Effector memory CD8-positive, alpha-beta T cell (primary cell): ENCODE measurements at regions not wholly inside any gene's neighbourhood (a gene's known extent, or its start where the extent isn't known, plus 50 kb on each side); places are given as distances from the start of the nearest gene placed in this dataset.

Experiments used
- ATAC-seq: fragments of 150-1000 bp; cut with Tn5 transposase; replicated peaks from 2 replicates; pipeline ENCODE4 v1.10.0; 2021; ENCODE audit warnings: mild to moderate bottlenecking, moderate library complexity
- DNase-seq, 3 experiments: peaks; one replicate each; pipeline ENCODE4 v3.0.0; 2021
- H3K27ac Mint-ChIP-seq, 2 donors: one replicate each; pipeline ENCODE4 v1.8.0; 2022; ENCODE audit warnings: mild to moderate bottlenecking in 2 of 2, mixed read lengths in 2 of 2, moderate library complexity in 2 of 2
- H3K27me3 Mint-ChIP-seq, 2 donors: one replicate each; pipeline ENCODE4 v1.8.0; 2022; ENCODE audit warnings: mixed read lengths in 2 of 2
- H3K36me3 Mint-ChIP-seq: one replicate; pipeline ENCODE4 v1.8.0; 2022; ENCODE audit warnings: mild to moderate bottlenecking, moderate library complexity, mixed read lengths; ENCODE audit not compliant: insufficient read depth
- H3K4me1 Mint-ChIP-seq, 2 donors: one replicate each; pipeline ENCODE4 v1.8.0; 2022; ENCODE audit warnings: low read depth in 2 of 2, mixed read lengths in 2 of 2
- H3K4me3 Mint-ChIP-seq, 2 donors: one replicate each; pipeline ENCODE4 v1.8.0; 2022; ENCODE audit warnings: mild to moderate bottlenecking in 2 of 2, mixed read lengths in 2 of 2, moderate library complexity in 2 of 2
- H3K9me3 Mint-ChIP-seq, 2 donors: one replicate each; pipeline ENCODE4 v1.8.0; 2022; ENCODE audit warnings: mixed read lengths in 2 of 2

DNA sequence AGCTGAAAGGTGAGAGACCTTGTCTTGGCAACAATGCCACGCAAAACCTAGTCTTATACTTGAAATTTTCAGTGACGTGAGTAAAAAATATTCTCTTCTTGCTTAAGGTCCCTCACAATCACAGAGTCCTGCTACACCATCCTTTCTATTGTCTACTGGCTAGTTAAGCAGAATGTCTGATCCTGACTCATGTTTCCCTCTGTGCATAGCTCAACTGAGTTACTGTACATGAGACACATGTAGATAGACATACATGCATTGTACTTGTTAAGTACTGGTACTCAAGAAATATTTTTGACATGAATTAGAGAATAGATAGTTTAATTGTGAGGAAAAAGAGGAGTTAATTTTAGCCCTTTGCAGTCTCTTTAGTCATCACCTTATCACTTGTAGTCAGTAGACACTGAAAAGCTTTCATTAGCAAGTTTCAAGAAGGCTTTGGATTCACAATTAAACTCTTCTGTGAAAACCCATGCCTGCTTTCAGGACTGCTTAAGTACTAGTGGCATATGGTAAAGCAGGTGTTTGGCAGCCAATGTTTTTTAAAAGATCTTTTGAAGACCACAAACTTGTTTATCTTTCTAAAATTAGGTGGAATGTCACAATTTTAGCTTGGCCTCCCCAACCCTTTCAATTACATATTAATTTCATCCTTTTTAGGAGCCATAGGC lies 158.7 kb upstream of the CCDC150 start:
- no peak overlapping the region for H3K27ac Mint-ChIP-seq
- no peaks in the 10 kb centered on the region for H3K4me1 Mint-ChIP-seq
- DNase-seq, result no peak
- no peak overlapping the region for H3K4me3 Mint-ChIP-seq
- peaks cover 0 to 2% of the 10 kb centered on the region in 2 donors for H3K9me3 Mint-ChIP-seq
- H3K27me3 Mint-ChIP-seq, result peaks cover 31 to 32% of the 10 kb centered on the region in 2 donors
- no peak for ATAC-seq
- no peaks in the 10 kb centered on the region for H3K36me3 Mint-ChIP-seq

DNA sequence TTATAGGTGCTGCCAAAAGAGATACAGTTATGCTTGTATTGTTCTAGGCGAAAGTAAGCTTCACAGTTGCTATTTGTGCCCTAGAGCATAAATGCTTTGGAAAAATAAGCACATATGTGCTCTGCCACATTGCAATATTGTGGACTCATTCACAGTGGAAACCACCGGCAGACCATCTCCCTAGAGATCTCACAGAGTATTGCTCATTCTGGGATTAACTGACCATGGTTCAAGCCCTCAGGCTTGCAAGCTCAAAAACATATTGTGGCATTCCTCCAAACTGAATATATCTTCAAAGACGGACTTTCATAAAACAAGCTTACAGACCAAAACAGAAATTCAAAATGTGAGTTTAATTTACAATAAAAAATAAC lies 158.2 kb upstream of the CCDC150 start:
- Mint-ChIP-seq H3K27me3 (peaks cover 31 to 32% of the 10 kb centered on the region in 2 donors), H3K27ac (no peak overlapping the region), H3K4me3 (no peak overlapping the region), H3K9me3 (peaks cover 0 to 2% of the 10 kb centered on the region in 2 donors), H3K36me3 (no peaks in the 10 kb centered on the region), H3K4me1 (no peaks in the 10 kb centered on the region)
- DNase-seq (no peak), ATAC-seq (no peak)

DNA sequence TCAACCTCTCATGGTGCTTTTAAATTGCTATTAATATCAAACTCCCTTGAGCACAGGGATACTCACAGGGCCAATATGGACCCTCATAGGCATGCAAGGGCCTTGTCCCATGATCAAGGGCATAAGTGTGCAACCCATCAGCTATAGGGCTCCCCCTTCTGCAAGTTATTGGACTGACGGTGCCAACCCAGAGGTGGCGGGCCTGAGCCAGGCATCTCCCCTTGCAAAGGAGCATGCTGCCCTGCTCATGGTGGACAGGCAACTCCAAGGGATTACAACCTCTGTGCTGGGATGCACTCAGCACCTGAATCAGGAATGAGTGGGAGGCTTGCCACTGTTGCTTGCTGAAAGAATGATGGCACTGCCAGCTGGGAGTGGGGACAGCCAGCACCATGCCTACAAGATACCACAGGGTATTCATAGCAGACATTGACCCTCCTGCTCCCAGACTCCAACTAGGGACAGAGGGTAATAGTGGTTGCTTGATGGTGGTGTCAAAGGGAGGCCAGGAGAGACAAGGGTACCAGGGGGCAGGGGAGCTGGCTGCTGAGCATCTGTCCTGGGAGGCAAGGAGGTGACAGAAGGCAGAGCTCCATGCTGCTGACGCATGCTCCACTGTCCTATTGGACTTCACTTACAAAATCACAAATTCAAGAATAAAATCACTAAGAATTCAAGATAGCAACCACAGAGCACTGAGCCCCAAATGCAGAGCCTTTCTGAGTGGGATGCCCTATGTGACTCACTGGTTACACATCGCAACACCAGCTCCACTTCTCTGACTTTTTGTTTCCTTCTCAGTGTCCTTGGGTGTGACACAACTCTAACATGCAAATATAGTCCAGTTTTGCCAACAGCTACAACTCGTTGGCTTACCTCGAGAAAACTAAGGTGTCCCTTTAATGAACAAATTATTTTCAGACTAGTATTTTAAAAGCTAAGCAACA lies 157.1 kb upstream of the CCDC150 start:
- no peak overlapping the region for H3K4me3 Mint-ChIP-seq
- no peak for DNase-seq
- no peak for ATAC-seq
- peaks cover 31 to 32% of the 10 kb centered on the region in 2 donors for H3K27me3 Mint-ChIP-seq
- H3K9me3 Mint-ChIP-seq, result peaks cover 0 to 2% of the 10 kb centered on the region in 2 donors
- H3K4me1 Mint-ChIP-seq, result no peaks in the 10 kb centered on the region
- H3K27ac Mint-ChIP-seq, result no peak overlapping the region
- no peaks in the 10 kb centered on the region for H3K36me3 Mint-ChIP-seq

DNA sequence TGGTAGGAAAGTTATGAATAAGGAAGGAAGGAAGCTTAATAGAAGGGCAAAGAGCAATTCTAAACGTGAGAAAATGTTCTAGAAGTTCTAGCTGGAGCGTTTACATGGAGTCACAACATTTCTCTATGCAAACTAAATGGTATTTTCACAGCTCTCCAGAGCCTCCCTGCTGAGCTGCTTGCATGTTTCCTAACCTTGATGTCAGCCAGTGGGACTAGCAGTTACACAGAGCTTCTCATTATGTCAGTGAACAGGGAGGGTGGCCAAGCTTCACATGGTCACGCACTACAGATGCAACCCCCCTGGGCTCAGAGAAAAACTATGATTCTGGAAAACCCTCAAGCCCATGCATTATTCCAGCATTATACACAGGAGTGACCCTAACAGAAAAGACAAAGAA lies 153.4 kb upstream of the CCDC150 start:
- H3K4me3 Mint-ChIP-seq, result no peak overlapping the region
- no peaks in the 10 kb centered on the region for H3K36me3 Mint-ChIP-seq
- peaks cover 40% of the 10 kb centered on the region in 2 donors for H3K27me3 Mint-ChIP-seq

DNA sequence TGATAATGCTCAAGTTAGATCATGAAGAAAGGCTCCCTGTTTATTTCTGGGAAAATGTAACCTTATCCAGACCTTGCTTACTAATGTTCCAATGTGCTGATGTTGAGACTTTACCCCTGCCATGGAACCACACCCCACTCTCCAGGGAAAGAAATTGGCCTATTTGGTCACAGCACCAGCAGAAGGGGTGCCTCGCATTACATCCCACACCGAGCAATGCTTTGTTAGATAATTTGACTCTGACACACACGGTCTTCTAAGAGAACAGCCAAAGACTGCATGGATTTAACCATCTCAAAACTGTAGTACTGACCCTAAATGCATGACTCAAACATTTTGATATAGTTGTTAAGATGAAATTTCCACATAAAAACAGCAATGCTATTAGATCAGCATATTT lies 152.1 kb upstream of the CCDC150 start:
- ATAC-seq (no peak), DNase-seq (no peak)
- H3K27ac Mint-ChIP-seq, result no peak overlapping the region
- no peak overlapping the region for H3K4me3 Mint-ChIP-seq
- peaks cover 0 to 2% of the 10 kb centered on the region in 2 donors for H3K9me3 Mint-ChIP-seq
- H3K27me3 Mint-ChIP-seq, result peaks cover 34% of the 10 kb centered on the region in 2 donors
- H3K36me3 Mint-ChIP-seq, result no peaks in the 10 kb centered on the region
- H3K4me1 Mint-ChIP-seq, result no peaks in the 10 kb centered on the region

More for the DNA sequence above, 153.4 kb upstream of the CCDC150 start:
- no peaks in the 10 kb centered on the region for H3K4me1 Mint-ChIP-seq
- ATAC-seq (no peak), DNase-seq (no peak)
- peaks cover 0 to 2% of the 10 kb centered on the region in 2 donors for H3K9me3 Mint-ChIP-seq
- no peak overlapping the region for H3K27ac Mint-ChIP-seq

DNA sequence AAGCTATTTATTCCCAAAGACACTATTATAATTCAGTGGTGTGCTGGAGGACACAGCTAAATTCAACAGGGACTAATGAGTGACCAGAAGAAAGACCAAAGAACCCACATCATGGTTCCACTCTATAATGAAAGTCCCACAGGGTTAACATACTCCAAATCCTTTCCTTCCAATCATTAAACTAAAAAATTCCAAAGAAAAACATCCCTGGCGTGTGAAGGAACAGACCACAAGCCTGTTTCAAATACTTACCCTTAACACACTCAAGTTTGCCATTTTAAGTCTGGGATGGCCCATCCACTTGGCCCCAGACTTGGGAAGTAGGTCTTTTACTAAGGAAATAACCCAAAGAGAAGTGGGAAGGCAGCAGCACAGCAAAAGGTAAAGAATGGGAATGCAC lies 150.1 kb upstream of the CCDC150 start:
- H3K27ac Mint-ChIP-seq, result no peak overlapping the region
- peaks cover 2 to 8% of the 10 kb centered on the region in 2 donors for H3K9me3 Mint-ChIP-seq
- DNase-seq (no peak), ATAC-seq (no peak)
- peaks cover 32 to 43% of the 10 kb centered on the region in 2 donors for H3K27me3 Mint-ChIP-seq
- H3K36me3 Mint-ChIP-seq, result no peaks in the 10 kb centered on the region
- H3K4me1 Mint-ChIP-seq, result no peaks in the 10 kb centered on the region
- no peak overlapping the region for H3K4me3 Mint-ChIP-seq

DNA sequence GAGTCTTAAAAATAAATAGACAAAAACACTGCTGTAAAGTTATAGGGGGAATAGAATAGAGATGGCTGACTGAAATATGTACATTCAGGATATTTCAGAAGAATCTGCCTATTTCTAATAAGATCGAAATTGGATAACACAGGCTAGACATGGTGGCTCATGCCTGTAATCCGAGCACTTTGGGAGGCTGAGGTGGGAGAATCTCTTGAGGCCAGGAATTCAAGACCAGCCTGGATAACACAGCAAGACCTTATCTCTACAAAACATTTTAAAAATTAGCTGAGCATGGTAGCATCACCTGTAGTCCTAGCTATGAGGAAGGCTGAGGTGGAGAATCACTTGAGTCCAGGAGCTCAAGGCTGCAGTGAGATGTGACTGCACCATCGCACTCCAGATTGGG lies 146.6 kb upstream of the CCDC150 start:
- DNase-seq (no peak), ATAC-seq (no peak)
- Mint-ChIP-seq H3K9me3 (peaks cover 0 to 8% of the 10 kb centered on the region in 2 donors), H3K4me3 (no peak overlapping the region), H3K4me1 (no peaks in the 10 kb centered on the region), H3K27ac (no peak overlapping the region), H3K27me3 (peaks cover 33 to 47% of the 10 kb centered on the region in 2 donors), H3K36me3 (no peaks in the 10 kb centered on the region)

DNA sequence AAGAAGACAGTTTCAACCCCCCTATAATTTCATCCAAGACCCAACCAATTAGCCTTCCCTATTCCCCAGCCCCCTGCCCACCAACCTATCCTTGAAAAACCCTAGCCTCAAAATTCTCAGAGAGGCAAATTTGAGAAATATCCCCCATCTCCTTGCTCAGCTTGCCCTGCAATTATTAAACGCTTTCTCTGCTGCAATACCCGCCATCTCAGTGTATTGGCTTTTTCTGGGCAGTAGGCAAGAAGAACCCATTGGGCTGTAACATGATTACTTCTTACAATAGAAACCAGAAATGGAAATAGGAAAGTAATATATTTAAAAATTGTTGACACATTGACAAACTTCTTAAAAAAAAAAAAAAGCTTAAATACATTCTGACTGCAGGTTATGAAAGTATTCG lies 140.6 kb upstream of the CCDC150 start:
- Mint-ChIP-seq H3K27ac (no peak overlapping the region), H3K9me3 (peaks cover 1 to 8% of the 10 kb centered on the region in 2 donors), H3K27me3 (peaks cover 31 to 50% of the 10 kb centered on the region in 2 donors), H3K4me1 (no peaks in the 10 kb centered on the region), H3K4me3 (no peak overlapping the region), H3K36me3 (no peaks in the 10 kb centered on the region)
- DNase-seq, result no peak
- no peak for ATAC-seq

DNA sequence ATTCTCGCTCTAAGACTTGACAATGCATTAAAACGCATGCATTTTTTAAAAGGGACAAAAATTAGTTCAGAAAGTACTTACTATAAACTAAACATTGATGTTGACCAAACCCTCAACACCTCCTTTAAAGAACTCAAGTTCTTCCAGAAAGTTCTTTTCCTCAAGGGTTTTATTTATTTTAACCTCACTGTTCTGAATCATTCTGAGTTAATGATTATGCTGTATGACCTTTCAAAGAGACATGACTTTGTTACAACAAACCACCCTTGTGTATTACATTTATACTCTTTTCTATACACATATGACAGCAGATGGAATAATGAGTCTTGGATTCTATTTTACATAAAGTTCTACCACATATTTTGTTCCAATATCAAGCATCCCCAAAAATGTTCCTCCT lies 139.8 kb upstream of the CCDC150 start:
- H3K36me3 Mint-ChIP-seq, result no peaks in the 10 kb centered on the region
- no peak overlapping the region for H3K27ac Mint-ChIP-seq
- H3K4me3 Mint-ChIP-seq, result no peak overlapping the region
- no peak for ATAC-seq
- H3K27me3 Mint-ChIP-seq, result peaks cover 31 to 50% of the 10 kb centered on the region in 2 donors
- H3K9me3 Mint-ChIP-seq, result peaks cover 1 to 4% of the 10 kb centered on the region in 2 donors
- no peaks in the 10 kb centered on the region for H3K4me1 Mint-ChIP-seq
- no peak for DNase-seq

DNA sequence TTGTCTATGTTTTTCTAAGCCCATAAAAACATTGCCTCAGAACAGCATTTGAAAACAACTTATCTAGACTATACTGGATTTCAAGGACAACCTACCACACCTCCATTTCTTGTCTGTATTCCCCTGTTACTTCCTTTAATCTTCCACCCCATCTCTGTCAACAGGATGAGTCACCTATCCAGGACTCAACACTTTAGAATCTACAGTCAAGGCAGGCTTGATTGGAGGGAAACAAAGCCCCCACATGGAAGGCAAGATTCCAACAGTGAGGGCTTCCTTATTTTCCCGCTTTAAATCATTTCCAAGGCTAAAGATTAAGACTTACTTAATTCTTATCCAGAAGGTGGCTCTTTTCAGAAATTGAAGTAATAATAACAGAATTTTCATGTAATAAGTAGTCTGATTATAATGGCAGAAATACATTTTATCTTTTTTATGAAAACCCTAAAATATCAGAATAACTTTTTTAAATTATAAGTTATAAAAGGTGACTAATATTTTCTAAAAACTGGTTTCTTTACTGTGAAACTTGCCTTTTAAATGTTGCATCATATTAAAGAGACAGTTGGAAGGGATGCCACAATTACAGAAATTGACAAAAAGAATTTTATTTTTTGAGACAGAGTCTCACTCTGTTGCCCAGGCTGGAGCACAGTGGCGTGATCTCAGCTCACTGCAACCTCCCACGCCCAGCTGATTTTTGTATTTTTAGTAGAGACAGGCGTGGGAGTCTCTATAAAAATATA lies 138.7 kb upstream of the CCDC150 start:
- no peak for DNase-seq
- Mint-ChIP-seq H3K36me3 (no peaks in the 10 kb centered on the region), H3K4me1 (no peaks in the 10 kb centered on the region), H3K4me3 (no peak overlapping the region), H3K27ac (no peak overlapping the region), H3K9me3 (peaks cover 1 to 4% of the 10 kb centered on the region in 2 donors), H3K27me3 (peaks cover 24 to 52% of the 10 kb centered on the region in 2 donors)
- ATAC-seq, result no peak

DNA sequence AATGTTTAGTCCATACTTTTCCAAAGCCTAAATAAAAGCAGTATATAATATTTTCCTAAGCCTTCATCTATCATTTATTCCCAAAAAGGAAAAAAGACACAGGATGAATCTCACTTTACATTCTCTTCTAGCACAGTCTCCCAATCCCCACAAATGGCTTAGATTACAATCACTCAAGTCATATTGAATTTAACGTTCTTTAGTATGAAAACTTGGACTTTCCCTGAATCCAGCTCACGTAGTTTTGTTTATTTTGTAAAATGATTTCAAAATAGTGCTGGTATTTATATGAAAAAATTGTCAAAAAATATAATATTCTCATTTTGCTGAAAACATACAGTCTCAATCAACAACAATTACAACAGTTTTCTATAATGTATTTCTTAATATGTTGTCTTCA lies 137.7 kb upstream of the CCDC150 start:
- H3K27ac Mint-ChIP-seq, result no peak overlapping the region
- H3K4me3 Mint-ChIP-seq, result no peak overlapping the region

DNA sequence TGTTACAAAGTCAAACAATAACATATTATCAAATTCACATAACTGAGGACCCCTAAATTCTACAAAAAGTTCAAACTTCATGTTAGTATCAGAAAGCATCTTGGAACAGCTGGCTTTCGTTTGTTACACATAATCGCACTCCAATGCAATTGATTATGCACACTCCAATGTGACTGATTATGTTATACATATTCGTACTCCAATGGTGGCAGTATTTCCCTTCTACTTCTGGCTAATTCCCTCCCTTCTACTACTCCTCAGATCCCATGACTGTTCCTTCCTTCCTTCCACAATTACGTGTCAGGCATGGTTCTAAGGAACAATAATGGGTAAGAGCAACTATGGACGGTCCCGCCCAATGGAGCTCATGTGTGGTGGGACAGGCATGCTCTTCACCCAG lies 137.1 kb upstream of the CCDC150 start:
- DNase-seq (no peak), ATAC-seq (no peak)
- Mint-ChIP-seq H3K9me3 (peaks cover 1 to 4% of the 10 kb centered on the region in 2 donors), H3K4me1 (no peaks in the 10 kb centered on the region), H3K27ac (no peak overlapping the region), H3K36me3 (no peaks in the 10 kb centered on the region), H3K27me3 (peaks cover 24 to 57% of the 10 kb centered on the region in 2 donors), H3K4me3 (no peak overlapping the region)

More for the DNA sequence above, 137.7 kb upstream of the CCDC150 start:
- Mint-ChIP-seq H3K4me1 (no peaks in the 10 kb centered on the region), H3K9me3 (peaks cover 1 to 4% of the 10 kb centered on the region in 2 donors), H3K36me3 (no peaks in the 10 kb centered on the region), H3K27me3 (peaks cover 24 to 56% of the 10 kb centered on the region in 2 donors)
- ATAC-seq (no peak), DNase-seq (no peak)

DNA sequence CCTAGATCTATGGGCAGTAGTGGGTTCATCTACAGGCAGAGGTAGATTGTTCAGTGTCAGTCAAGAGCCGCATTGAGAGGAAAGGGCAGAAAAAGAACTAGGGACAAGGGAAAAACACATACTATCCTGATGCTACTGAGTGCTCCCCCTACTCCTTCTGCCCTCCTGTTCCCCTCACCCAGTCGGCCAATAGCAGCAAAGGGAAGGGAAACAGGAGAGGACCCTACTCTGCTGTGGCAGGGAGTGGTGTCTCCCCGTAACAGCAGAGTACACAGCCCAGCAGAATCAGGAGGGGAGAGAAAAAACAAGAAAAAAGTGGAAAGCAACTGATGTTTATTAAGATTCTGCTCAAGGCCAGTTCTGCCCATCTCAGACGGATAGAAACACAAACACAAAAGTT lies 136.1 kb upstream of the CCDC150 start:
- no peak for DNase-seq
- no peaks in the 10 kb centered on the region for H3K4me1 Mint-ChIP-seq
- H3K4me3 Mint-ChIP-seq, result no peak overlapping the region
- ATAC-seq, result no peak
- H3K9me3 Mint-ChIP-seq, result peaks cover 1 to 4% of the 10 kb centered on the region in 2 donors
- peaks cover 29 to 66% of the 10 kb centered on the region in 2 donors for H3K27me3 Mint-ChIP-seq
- no peaks in the 10 kb centered on the region for H3K36me3 Mint-ChIP-seq
- H3K27ac Mint-ChIP-seq, result no peak overlapping the region
